GM18519 (cell line): ENCODE measurements at regions not wholly inside any gene's neighbourhood (a gene's known extent, or its start where the extent isn't known, plus 50 kb on each side); places are given as distances from the start of the nearest gene placed in this dataset.

ENCODE experiments used
- ATAC-seq: cut with Tn5 transposase; IDR thresholded peaks from one replicate; pipeline ENCODE4 v1.9.1; 2021; ENCODE audit warnings: mild to moderate bottlenecking, moderate library complexity; ENCODE audit not compliant: unreplicated experiment, low FRiP score

DNA sequence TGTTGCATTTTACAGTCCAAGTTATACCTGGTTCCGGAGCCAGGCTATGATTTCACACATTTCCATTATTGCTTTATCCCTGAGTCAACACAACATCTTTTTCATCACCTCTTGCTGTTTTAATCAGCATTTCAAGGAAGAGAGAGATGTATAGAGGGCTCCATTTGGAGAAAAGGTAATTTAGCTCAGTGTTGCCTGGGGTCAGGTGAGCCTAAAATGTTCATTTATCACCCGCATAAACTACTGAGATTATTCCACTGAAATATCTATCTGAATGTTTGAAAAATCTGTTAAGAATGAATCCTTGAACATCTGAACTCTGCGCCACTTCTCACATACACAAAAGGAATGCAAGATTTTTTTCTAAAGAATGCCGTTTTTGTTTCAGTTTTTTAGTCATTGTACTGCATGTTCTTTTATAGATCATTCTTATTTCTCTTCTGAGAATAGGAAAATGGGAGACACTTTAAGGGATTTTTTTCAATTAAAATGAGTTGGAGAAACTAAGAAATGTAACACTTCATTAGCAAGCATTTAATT is 51.5 kb upstream of the AGTR1 start:
- ATAC-seq = no peak
